ENCODE measurements at regions not wholly inside any gene's neighbourhood (a gene's known extent, or its start where the extent isn't known, plus 50 kb on each side); places are given as distances from the start of the nearest gene placed in this dataset.

- peaks cover 23% of the 10 kb centered on the region for H3K9me3 Mint-ChIP-seq
- H3K36me3 Mint-ChIP-seq: no peaks in the 10 kb centered on the region
- peaks cover 50% of the 10 kb centered on the region for H3K27me3 Mint-ChIP-seq (ENCODE audit: low read depth)
- no peaks in the 10 kb centered on the region for H3K4me1 Mint-ChIP-seq
- no peak for TF ChIP-seq CTCF (IDR thresholded peaks at IDR 0.05; ENCODE audit: unreplicated experiment)
- no peak overlapping the region for H3K4me3 Mint-ChIP-seq
- no peak for DNase-seq (ENCODE audit: low spot score in 2 of 2, unreplicated experiment in 2 of 2)
- H3K27ac Mint-ChIP-seq: no peak overlapping the region
These were observed 130.0 kb upstream of the VEPH1 start for GRCh38 chr3:157633241-157633640.

DNA sequence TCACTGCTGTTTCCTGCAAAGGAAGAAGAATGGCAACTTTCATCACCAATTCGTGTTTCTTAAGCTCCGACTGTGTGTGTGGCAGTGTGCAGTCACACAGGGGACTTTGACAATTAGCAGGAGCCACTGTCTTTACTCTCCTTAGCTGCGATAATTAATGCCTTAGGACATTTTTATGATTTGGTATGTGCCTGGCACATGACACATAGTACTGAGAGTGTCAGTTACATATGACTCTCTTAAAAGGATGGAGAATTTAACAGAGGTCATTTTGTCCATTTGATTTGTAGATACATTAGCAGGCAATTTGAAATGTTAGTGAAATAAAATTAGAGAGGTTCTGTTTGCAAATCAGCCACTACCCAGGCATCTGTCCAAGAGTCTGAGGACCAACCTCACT lies 128.9 kb upstream of the VEPH1 start:
- no peaks in the 10 kb centered on the region for H3K4me1 Mint-ChIP-seq
- H3K27me3 Mint-ChIP-seq (ENCODE audit: low read depth): peaks cover 54% of the 10 kb centered on the region
- H3K36me3 Mint-ChIP-seq: no peaks in the 10 kb centered on the region
- no peak for TF ChIP-seq CTCF (IDR thresholded peaks at IDR 0.05; ENCODE audit: unreplicated experiment)
- no peak for DNase-seq (ENCODE audit: low spot score in 2 of 2, unreplicated experiment in 2 of 2)
- peaks cover 11% of the 10 kb centered on the region for H3K9me3 Mint-ChIP-seq
- no peak overlapping the region for H3K27ac Mint-ChIP-seq
- no peak overlapping the region for H3K4me3 Mint-ChIP-seq

DNA sequence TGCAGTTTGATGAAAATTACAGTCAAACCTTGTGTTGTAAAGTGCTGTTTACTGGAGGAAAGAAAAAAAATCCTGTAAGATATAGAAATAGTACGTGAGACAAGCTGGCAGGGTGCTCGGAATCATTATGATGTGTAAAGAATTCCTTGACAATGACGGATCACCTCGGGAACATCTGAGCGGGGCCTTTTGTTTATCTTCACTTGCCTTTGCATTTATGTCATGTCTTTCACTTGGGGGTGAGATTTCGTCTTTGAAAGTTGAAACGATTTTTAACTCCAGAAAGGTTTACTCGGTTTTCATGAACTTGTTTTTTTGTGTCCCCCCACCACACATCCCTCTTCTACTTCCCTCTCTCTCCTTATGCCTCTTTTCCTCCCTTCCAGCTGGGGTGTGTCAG lies 128.3 kb upstream of the VEPH1 start:
- TF ChIP-seq CTCF (IDR thresholded peaks at IDR 0.05; ENCODE audit: unreplicated experiment): no peak
- no peak overlapping the region for H3K4me3 Mint-ChIP-seq
- no peaks in the 10 kb centered on the region for H3K36me3 Mint-ChIP-seq
- H3K4me1 Mint-ChIP-seq: no peaks in the 10 kb centered on the region
- H3K27ac Mint-ChIP-seq: no peak overlapping the region
- H3K9me3 Mint-ChIP-seq: peaks cover 6% of the 10 kb centered on the region
- no peak for DNase-seq (ENCODE audit: low spot score in 2 of 2, unreplicated experiment in 2 of 2)
- peaks cover 58% of the 10 kb centered on the region for H3K27me3 Mint-ChIP-seq (ENCODE audit: low read depth)

GRCh38 chr3:157626817-157627216 lies 123.6 kb upstream of the VEPH1 start:
- TF ChIP-seq CTCF (IDR thresholded peaks at IDR 0.05; ENCODE audit: unreplicated experiment): no peak
- DNase-seq (ENCODE audit: low spot score in 2 of 2, unreplicated experiment in 2 of 2): no peak
- H3K4me1 Mint-ChIP-seq: no peaks in the 10 kb centered on the region
- H3K36me3 Mint-ChIP-seq: no peaks in the 10 kb centered on the region
- no peak overlapping the region for H3K27ac Mint-ChIP-seq
- H3K4me3 Mint-ChIP-seq: no peak overlapping the region
- no peaks in the 10 kb centered on the region for H3K9me3 Mint-ChIP-seq
- H3K27me3 Mint-ChIP-seq (ENCODE audit: low read depth): peaks cover 72% of the 10 kb centered on the region

GRCh38 chr3:157624801-157625200 lies 121.6 kb upstream of the VEPH1 start:
- H3K36me3 Mint-ChIP-seq: no peaks in the 10 kb centered on the region
- DNase-seq (ENCODE audit: low spot score in 2 of 2, unreplicated experiment in 2 of 2): no peak
- no peak overlapping the region for H3K4me3 Mint-ChIP-seq
- H3K27me3 Mint-ChIP-seq (ENCODE audit: low read depth): peaks cover 58% of the 10 kb centered on the region
- no peaks in the 10 kb centered on the region for H3K9me3 Mint-ChIP-seq
- TF ChIP-seq CTCF (IDR thresholded peaks at IDR 0.05; ENCODE audit: unreplicated experiment): no peak
- no peaks in the 10 kb centered on the region for H3K4me1 Mint-ChIP-seq
- no peak overlapping the region for H3K27ac Mint-ChIP-seq

DNA sequence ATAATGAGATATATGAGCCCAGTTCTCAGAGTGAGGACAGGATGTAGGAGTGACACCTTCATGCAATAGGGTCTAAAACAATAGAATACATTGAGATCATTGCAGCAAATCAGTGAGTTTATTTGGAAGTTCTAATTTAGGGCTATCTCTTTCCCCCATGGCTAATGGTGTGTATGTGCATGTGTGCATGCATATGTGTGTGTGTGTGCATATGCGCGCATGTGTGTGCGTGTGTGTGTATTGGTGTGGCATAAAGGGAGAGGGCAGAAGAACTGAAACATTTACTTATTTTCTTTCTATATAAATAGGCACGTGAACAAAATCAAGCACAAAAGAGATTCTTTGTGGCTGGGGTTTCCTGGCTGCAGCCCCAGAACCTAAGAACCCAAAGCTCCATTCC lies 115.7 kb upstream of the VEPH1 start:
- TF ChIP-seq CTCF (IDR thresholded peaks at IDR 0.05; ENCODE audit: unreplicated experiment): no peak
- Mint-ChIP-seq H3K27me3 (ENCODE audit: low read depth) (peaks cover 23% of the 10 kb centered on the region), H3K4me1 (peaks cover 2% of the 10 kb centered on the region), H3K27ac (no peak overlapping the region), H3K9me3 (no peaks in the 10 kb centered on the region), H3K4me3 (no peak overlapping the region), H3K36me3 (no peaks in the 10 kb centered on the region)
- no peak for DNase-seq (ENCODE audit: low spot score in 2 of 2, unreplicated experiment in 2 of 2)

Data from mesothelial cell of epicardium (in vitro differentiated cells).